HCT116 (cell line): ENCODE measurements at regions not wholly inside any gene's neighbourhood (a gene's known extent, or its start where the extent isn't known, plus 50 kb on each side); places are given as distances from the start of the nearest gene placed in this dataset.

ENCODE experiments used
- JUND ChIP-seq: IDR thresholded peaks from 2 replicates; pipeline ENCODE4 v1.6.1; 2012
- RAD21 ChIP-seq: IDR thresholded peaks from 2 replicates; pipeline ENCODE4 v1.6.1; 2012; ENCODE audit warnings: low read depth, mild to moderate bottlenecking
- REST ChIP-seq: IDR thresholded peaks from 2 replicates; pipeline ENCODE4 v1.6.1; 2012; ENCODE audit warnings: low read depth
- ZFX ChIP-seq: fragments of 450-650 bp; IDR thresholded peaks from 2 replicates; pipeline ENCODE4 v1.6.1; 2017

- TF ChIP-seq REST (no peak), JUND (no peak), ZFX (no peak), RAD21 (no peak)
Observed at GRCh38 chr5:138697720-138698360, 55.4 kb upstream of the CTNNA1 start.
